SK-N-DZ (cell line): ENCODE measurements at regions not wholly inside any gene's neighbourhood (a gene's known extent, or its start where the extent isn't known, plus 50 kb on each side); places are given as distances from the start of the nearest gene placed in this dataset.
"Not testable (repeated sequence)": the region's sequence is repeated elsewhere in the genome, so short reads cannot be mapped to it uniquely, and the experiment has no call there.

Experiments
- DNase-seq: peaks from one replicate; pipeline ENCODE4 v3.0.0-alpha.2; 2015; ENCODE audit warnings: low spot score

GRCh38 chr10:3969876-3970666 lies 185.1 kb upstream of the KLF6 start:
- no peak for DNase-seq

GRCh38 chr10:3968727-3969126 lies 183.7 kb upstream of the KLF6 start:
- DNase-seq: no peak

DNA sequence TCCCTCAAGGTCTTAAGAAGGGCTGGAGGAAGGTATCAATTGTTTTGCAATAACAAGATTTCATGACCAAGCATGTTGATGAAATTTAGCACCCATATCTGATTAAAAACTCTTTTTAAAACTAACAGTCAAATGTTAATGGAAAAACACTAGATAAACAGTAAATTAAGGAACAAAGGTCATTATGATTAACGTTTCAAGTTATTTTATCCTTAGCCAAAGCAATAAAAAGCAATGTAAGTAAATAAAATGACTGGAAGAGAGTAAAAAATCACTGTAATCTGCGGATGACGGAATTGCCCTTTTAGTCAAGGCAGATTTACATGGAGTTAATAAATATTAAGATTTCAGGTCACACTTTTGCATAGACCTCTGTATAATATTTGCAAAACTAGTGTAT lies 179.5 kb upstream of the KLF6 start:
- DNase-seq: no peak

DNA sequence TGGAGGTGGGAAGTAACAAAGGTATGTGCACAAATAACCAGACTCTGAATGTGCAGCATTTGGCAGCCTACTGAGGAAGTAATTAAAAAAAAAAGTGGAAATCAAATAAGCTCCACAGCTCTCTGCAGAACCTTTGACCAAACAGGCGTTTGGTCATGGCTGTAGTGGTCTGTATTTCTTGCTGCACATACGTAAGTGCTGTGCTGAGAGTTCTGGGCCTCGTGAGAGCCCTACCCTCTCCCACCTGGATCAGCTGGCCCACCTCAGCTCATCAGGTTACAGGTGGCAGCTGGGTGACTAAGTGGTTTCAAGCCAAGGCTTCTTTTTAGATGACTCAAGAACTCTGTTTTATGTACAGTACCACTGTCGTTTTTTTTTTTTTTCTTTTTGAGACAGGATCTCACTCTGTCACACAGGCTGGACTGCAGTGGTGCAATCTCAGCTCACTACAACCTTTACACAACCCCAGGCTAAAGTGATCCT lies 178.2 kb upstream of the KLF6 start:
- no peak for DNase-seq

DNA sequence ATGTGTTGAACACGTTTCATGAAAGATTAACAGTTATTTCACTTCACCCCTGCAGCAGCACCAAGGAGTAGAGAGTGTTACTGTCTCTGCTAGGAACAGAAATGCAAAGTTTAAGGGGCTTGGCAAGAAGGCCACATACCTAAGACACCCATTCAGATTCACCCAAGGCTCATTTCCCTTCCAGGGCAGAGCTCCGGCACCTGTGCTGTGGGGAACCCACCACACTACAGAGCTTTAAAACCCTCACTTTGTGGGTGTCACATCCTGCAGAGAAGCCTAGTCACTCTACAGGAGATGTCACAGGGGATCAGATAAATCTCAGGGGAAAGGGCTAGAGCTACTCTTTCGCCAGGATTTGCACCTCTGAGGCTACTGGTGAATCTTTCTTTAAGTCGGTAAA lies 176.1 kb upstream of the KLF6 start:
- no peak for DNase-seq

- DNase-seq: no peak
Observed at GRCh38 chr10:3960496-3960895, 175.5 kb upstream of the KLF6 start.

DNA sequence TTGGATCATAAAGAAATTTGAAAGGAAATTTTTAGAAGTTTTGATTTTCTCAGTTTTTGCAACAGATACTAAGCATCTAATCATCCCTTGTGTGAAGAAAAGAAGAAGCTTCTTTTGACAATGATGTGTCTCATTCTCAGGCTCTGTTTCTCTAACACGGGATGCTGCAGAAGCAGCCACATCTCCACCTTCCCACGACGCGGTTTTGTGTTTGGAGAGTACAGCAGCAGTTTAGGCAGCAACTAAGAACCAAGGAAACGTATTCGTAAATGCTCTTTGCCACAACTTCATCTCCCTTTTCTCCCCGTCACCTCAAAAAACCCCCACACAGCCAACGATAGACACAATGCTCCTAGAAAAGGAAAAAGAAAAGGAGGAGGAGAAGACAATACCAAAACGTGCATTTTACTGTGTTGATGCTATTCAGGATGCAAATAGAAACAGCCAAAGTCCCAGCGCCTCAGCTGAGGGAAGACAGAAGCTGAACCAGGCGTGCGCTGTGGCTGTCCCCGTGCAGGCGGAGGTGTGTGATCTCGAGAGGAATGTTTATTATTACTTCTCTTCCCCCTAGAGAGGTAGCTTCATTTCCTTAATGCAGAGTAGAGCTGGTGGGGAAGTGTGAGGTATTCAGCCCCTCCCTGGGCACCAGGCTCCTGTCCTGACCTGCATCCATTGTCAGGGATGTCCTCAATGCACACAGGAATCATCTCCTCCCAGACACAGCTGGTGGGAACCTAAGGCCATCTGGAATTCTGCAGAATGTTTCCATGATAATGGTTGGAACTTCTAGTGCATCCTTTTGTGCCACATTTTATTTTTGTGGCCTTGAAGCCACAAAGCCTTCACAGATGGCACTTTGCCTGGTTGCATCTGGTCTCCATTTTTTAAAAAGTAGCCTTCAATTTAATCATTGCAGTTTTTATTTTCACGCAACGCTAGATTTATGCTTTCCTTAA lies 174.6 kb upstream of the KLF6 start:
- no peak for DNase-seq

- DNase-seq: no peak
Observed at GRCh38 chr10:3958472-3958996, 173.5 kb upstream of the KLF6 start.

DNA sequence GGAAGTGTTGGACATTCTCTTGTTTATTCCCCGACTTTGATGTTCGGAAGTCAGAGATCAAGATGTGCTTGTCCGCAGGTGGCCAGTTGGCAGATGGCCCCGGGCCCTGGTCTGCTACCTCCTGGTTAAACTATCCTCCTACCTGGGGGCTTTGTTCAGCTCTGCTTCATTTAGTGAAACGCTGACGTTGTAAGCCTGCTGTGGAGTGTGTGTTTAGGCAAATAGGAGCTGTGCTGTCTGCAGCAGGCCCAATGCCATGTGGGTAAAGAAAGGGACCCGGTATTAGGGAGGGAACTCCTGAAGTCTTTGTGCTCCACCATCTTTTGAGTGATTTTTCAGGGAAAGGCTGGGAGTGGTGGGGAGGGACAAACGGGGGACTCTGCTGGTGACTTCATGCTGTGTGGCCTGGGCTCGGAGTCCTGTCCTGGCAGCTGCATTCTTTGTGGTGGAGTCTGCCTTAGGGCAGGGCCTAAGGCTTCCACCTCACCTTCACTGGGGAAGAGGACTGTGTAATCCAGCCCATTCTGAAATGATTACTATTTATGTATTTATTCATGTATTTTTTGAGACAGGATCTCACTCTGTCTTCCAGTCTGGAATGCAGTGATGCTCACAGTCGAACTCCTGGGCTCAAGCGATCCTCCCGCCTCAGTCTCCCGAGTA lies 171.1 kb upstream of the KLF6 start:
- no peak for DNase-seq

GRCh38 chr10:3955493-3955892 lies 170.5 kb upstream of the KLF6 start:
- DNase-seq: no peak

GRCh38 chr10:3954615-3955014 lies 169.6 kb upstream of the KLF6 start:
- DNase-seq: no peak

DNA sequence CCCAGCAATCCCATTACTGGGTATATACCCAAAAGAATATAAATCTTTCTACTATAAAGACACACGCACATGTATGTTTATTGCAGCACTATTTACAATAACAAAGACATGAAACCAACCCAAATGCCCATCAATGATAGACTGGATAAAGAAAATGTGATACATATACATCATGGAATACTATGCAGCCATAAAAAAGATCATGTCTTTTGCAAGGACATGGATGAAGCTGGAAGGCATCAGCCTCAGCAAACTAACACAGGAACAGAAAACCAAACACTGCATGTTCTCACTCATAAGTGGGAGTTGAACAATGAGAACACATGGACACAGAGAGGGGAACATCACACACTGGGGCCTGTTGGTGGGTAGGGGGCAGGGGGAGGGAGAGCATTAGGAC lies 169.0 kb upstream of the KLF6 start:
- not testable (repeated sequence) for DNase-seq

GRCh38 chr10:3951993-3952392 lies 167.0 kb upstream of the KLF6 start:
- no peak for DNase-seq

- no peak for DNase-seq
Observed at GRCh38 chr10:3950676-3951275, 165.8 kb upstream of the KLF6 start.

DNA sequence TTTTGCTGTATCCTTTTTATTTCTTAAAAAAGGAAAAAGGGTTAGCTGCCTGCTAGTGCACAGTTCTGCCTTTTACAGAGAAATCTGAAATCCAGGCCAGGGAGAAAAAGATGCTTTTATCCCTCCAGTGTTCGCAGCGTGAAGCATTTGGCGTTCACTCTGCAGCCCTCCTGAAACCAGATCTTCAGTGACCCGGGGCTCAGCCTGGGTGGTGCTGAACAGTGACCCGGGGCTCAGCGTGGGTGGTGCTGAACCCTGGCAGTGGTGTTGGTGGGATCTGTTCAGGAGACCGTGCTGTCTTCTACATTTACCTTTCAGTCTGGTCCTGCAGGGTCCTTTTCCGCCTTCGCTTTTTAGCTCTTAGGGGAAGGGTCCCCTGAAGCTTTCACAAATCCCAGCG lies 164.7 kb upstream of the KLF6 start:
- DNase-seq: no peak

- no peak for DNase-seq
Observed at GRCh38 chr10:3948843-3949242, 163.8 kb upstream of the KLF6 start.

- DNase-seq: no peak
Observed at GRCh38 chr10:3946234-3947229, 161.5 kb upstream of the KLF6 start.

GRCh38 chr10:3945026-3945425 lies 160.0 kb upstream of the KLF6 start:
- no peak for DNase-seq

- DNase-seq: no peak
Observed at GRCh38 chr10:3944591-3944990, 159.6 kb upstream of the KLF6 start.

DNA sequence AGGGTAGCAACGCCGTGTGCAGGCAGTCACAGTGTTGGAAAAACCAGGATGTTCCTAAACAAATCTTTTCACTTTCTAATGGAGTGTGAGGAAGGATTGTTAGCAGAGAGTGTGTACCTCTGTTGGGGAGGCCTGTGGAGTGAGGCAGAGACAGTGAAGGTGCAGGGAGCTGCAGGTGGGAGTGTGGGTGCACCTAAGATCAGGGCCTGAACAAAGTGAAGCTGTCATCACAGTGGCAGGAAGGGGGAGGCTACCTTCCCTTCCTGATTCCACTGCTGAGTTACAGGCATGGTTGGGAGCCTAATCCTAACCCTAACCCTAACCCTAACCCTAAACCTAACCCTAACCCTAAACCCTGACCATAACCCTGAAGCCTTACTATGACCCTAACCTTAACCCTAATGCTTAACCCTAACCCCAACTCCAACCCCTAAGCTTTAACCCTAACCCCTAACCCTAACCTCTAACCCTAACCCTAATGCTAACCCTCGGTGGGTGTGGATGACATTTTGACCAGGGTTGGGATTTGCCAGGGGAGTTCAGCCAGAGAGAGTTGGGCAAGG lies 158.8 kb upstream of the KLF6 start:
- DNase-seq: no peak
